K562 (cell line): ENCODE measurements at regions not wholly inside any gene's neighbourhood (a gene's known extent, or its start where the extent isn't known, plus 50 kb on each side); places are given as distances from the start of the nearest gene placed in this dataset.

Experiments
- ADNP ChIP-seq: fragments of 200-800 bp; sonication (Bioruptor generic); IDR thresholded peaks from 2 replicates; pipeline ENCODE4 v1.6.1; 2016; ENCODE audit warnings: missing genetic modification characterization, missing compliant biosample characterization
- AFF4 ChIP-seq: sonication (generic); formaldehyde crosslinking; IDR thresholded peaks from 2 replicates; pipeline ENCODE4 v1.8.0; 2023; ENCODE audit warnings: mild to moderate bottlenecking, missing genetic modification reagents
- BRD4 ChIP-seq: fragments of 200-600 bp; sonication (generic); IDR thresholded peaks from 2 replicates; pipeline ENCODE4 v1.6.1; 2017; ENCODE audit warnings: inconsistent platforms
- DPF2 ChIP-seq: fragments of 450-650 bp; IDR thresholded peaks from 2 replicates; pipeline ENCODE4 v1.6.1; 2016
- EP300 ChIP-seq: IDR thresholded peaks from 2 replicates; pipeline ENCODE4 v1.6.1; 2012; ENCODE audit warnings: low read length, improper control_type of control experiment
- KDM1A ChIP-seq, 2 experiments: fragments of 450-650 bp; IDR thresholded peaks; 2 replicates each; pipeline ENCODE4 v1.6.1; 2016; ENCODE audit warnings: mild to moderate bottlenecking in 2 of 2
- MYNN ChIP-seq, 2 experiments: sonication (generic); formaldehyde crosslinking in 1 of 2; IDR thresholded peaks; 2 replicates each; pipeline versions ENCODE4 v1.5.0 to v1.6.1; 2016 to 2020; ENCODE audit warnings: antibody characterized with exemption in 1 of 2, missing genetic modification reagents in 1 of 2
- RBM14 ChIP-seq: fragments of 200-400 bp; formaldehyde crosslinking; IDR thresholded peaks from 2 replicates; pipeline ENCODE4 v1.6.1; 2018; ENCODE audit warnings: low read depth, mild to moderate bottlenecking, low read length, moderate library complexity, borderline replicate concordance; ENCODE audit not compliant: insufficient read depth
- RFX1 ChIP-seq: fragments of 450-650 bp; IDR thresholded peaks from 2 replicates; pipeline ENCODE4 v1.6.1; 2016; ENCODE audit warnings: mild to moderate bottlenecking, moderate library complexity
- TAF15 ChIP-seq: fragments of 200-400 bp; formaldehyde crosslinking; IDR thresholded peaks from 2 replicates; pipeline ENCODE4 v1.6.1; 2017; ENCODE audit warnings: mild to moderate bottlenecking, low read depth, low read length, moderate library complexity
- TRIM28 ChIP-seq: fragments of 450-650 bp; IDR thresholded peaks from 2 replicates; pipeline ENCODE4 v1.6.1; 2017
- ZFP36 ChIP-seq: fragments of 150-350 bp; IDR thresholded peaks from 2 replicates; pipeline ENCODE4 v1.6.1; 2018; ENCODE audit warnings: low read length, low read depth; ENCODE audit not compliant: partially characterized antibody
- ZHX1 ChIP-seq: fragments of 150-350 bp; conservative IDR thresholded peaks from 2 replicates; pipeline ENCODE4 v1.6.1; 2014; ENCODE audit warnings: low read length
- ZNF24 ChIP-seq: fragments of 450-650 bp; IDR thresholded peaks from 2 replicates; pipeline ENCODE4 v1.6.1; 2016
- ZNF253 ChIP-seq: fragments of 250-450 bp; sonication (Bioruptor Pico); conservative IDR thresholded peaks from 2 replicates; pipeline ENCODE4 v1.6.1; 2021; ENCODE audit warnings: mild to moderate bottlenecking
- ZSCAN32 ChIP-seq: fragments of 450-650 bp; formaldehyde crosslinking; IDR thresholded peaks from 2 replicates; pipeline ENCODE4 v1.4.0; 2020; ENCODE audit warnings: mild to moderate bottlenecking, moderate library complexity
- TF ChIP-seq, protein P1 (sequence below): sonication (generic); formaldehyde crosslinking; IDR thresholded peaks from 2 replicates; pipeline ENCODE4 v1.4.0; 2020; ENCODE audit warnings: mild to moderate bottlenecking, missing genetic modification reagents
- TF ChIP-seq, protein P2 (sequence below): fragments of 200-800 bp; sonication (Bioruptor generic); IDR thresholded peaks from 2 replicates; pipeline ENCODE4 v1.6.1; 2017; ENCODE audit warnings: missing genetic modification characterization, missing compliant biosample characterization
- TF ChIP-seq, protein P3 (sequence below): sonication (generic); formaldehyde crosslinking; IDR thresholded peaks from 2 replicates; pipeline ENCODE4 v1.9.0; 2022; ENCODE audit warnings: mild to moderate bottlenecking, missing genetic modification reagents

DNA sequence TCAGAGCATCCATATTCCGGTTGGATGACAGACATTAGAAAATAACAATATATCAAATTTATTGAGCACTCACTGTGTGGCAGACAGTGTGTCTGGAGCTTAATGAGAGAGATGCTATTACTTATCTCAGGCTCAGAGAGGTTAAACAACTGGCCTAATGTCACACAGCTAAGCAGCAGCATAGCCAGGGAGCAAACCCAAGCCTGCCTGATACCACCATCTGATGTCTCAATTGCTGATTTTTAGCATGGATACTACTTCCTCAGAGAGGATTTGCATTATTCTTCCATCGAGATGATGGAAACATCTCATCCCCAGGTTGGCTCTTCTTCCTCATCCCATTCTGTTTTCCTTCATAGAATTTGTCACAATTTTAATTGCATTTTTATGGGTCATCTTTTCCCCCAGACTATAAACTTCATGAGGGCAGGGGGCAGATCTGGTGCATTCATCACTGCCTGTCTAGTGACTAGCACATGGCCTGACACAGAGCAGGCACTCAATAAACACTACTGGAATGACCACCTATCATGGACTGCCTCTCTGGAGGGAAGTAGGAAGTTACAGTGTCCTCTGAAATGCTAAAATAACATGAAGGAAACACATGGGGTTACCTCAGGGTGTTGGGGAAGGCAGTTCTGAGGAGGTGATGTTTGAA, 344.8 kb upstream of the CCL2 start (continued):
- TF ChIP-seq ZHX1 (no peak), KDM1A (IDR thresholded peaks at IDR 0.05) (peak; percentile 33 to 52; a peak in 2 of 4 replicates), RBM14 (no peak), TRIM28 (peak; percentile 77), BRD4 (no peak), RFX1 (no peak), ZNF253 (CRISPR knock-in tag) (no peak), ZFP36 (peak; percentile 67), ZNF24 (no peak), TAF15 (no peak), EP300 (no peak), DPF2 (no peak), ZSCAN32 (no peak), AFF4 (no peak), MYNN (IDR thresholded peaks at IDR 0.05) (no peak), MYNN (CRISPR knock-in tag; IDR thresholded peaks at IDR 0.05) (no peak), ADNP (tag) (0 out of 2 replicates have a peak, but pooled peaks have one; percentile 36)
- TF ChIP-seq, protein P1, sequence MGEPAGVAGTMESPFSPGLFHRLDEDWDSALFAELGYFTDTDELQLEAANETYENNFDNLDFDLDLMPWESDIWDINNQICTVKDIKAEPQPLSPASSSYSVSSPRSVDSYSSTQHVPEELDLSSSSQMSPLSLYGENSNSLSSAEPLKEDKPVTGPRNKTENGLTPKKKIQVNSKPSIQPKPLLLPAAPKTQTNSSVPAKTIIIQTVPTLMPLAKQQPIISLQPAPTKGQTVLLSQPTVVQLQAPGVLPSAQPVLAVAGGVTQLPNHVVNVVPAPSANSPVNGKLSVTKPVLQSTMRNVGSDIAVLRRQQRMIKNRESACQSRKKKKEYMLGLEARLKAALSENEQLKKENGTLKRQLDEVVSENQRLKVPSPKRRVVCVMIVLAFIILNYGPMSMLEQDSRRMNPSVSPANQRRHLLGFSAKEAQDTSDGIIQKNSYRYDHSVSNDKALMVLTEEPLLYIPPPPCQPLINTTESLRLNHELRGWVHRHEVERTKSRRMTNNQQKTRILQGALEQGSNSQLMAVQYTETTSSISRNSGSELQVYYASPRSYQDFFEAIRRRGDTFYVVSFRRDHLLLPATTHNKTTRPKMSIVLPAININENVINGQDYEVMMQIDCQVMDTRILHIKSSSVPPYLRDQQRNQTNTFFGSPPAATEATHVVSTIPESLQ: no peak
- TF ChIP-seq, protein P2, sequence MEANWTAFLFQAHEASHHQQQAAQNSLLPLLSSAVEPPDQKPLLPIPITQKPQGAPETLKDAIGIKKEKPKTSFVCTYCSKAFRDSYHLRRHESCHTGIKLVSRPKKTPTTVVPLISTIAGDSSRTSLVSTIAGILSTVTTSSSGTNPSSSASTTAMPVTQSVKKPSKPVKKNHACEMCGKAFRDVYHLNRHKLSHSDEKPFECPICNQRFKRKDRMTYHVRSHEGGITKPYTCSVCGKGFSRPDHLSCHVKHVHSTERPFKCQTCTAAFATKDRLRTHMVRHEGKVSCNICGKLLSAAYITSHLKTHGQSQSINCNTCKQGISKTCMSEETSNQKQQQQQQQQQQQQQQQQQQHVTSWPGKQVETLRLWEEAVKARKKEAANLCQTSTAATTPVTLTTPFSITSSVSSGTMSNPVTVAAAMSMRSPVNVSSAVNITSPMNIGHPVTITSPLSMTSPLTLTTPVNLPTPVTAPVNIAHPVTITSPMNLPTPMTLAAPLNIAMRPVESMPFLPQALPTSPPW: no peak
- TF ChIP-seq, protein P3, sequence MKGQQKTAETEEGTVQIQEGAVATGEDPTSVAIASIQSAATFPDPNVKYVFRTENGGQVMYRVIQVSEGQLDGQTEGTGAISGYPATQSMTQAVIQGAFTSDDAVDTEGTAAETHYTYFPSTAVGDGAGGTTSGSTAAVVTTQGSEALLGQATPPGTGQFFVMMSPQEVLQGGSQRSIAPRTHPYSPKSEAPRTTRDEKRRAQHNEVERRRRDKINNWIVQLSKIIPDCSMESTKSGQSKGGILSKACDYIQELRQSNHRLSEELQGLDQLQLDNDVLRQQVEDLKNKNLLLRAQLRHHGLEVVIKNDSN (CRISPR knock-in tag): no peak
